ENCODE measurements at regions not wholly inside any gene's neighbourhood (a gene's known extent, or its start where the extent isn't known, plus 50 kb on each side); places are given as distances from the start of the nearest gene placed in this dataset.

DNA sequence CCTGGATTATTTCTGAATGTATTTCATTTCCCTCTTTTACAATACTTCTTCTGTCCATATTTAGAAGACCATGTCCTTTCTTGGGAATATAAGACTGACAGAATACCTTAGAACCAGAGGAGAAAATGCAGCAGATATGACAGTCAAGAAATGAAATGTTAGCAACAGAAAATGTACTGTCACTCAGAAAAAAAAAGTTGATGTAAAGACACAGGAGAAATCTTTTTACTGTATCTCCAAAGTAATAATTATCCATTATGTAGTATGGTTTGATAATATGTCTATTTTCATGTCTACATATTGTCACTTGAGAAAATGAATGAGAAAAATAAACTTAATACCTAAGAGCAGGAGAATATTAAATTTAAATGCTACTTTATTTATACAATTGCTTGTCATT lies 652.1 kb downstream of the GABRG2 start:
- CTCF ChIA-PET: no interaction called here
- POLR2A ChIA-PET: no interaction called here
- DNase-seq (ENCODE audit: extremely low spot score): no peak
- TF ChIP-seq, protein P1, sequence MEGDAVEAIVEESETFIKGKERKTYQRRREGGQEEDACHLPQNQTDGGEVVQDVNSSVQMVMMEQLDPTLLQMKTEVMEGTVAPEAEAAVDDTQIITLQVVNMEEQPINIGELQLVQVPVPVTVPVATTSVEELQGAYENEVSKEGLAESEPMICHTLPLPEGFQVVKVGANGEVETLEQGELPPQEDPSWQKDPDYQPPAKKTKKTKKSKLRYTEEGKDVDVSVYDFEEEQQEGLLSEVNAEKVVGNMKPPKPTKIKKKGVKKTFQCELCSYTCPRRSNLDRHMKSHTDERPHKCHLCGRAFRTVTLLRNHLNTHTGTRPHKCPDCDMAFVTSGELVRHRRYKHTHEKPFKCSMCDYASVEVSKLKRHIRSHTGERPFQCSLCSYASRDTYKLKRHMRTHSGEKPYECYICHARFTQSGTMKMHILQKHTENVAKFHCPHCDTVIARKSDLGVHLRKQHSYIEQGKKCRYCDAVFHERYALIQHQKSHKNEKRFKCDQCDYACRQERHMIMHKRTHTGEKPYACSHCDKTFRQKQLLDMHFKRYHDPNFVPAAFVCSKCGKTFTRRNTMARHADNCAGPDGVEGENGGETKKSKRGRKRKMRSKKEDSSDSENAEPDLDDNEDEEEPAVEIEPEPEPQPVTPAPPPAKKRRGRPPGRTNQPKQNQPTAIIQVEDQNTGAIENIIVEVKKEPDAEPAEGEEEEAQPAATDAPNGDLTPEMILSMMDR (IDR thresholded peaks at IDR 0.05; ENCODE audit: control extremely low read depth, extremely low read depth, low read depth, missing control alignments): no peak

DNA sequence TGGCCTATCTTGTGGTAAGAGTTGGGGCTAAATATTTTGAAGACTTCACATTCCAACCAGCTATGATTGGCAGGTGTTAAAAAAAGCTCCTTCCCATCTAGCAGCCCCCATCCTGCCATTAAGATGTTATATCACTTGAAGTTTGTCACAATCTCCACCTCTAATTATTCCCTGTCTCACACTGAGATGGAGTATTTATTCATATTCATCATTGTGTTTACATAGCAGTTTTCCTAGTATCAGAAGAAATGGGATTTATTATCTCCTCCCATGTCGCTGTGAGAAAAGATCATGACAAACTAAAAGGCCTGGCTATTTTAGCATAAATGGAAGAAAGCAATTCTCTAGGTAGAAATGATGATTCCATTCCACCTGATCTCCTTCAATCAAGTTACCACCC lies 653.6 kb downstream of the GABRG2 start:
- no peak for DNase-seq (ENCODE audit: extremely low spot score)
- ChIA-PET CTCF (no interaction called here), POLR2A (no interaction called here)
- TF ChIP-seq, protein P1 (IDR thresholded peaks at IDR 0.05; ENCODE audit: control extremely low read depth, extremely low read depth, low read depth, missing control alignments): no peak

DNA sequence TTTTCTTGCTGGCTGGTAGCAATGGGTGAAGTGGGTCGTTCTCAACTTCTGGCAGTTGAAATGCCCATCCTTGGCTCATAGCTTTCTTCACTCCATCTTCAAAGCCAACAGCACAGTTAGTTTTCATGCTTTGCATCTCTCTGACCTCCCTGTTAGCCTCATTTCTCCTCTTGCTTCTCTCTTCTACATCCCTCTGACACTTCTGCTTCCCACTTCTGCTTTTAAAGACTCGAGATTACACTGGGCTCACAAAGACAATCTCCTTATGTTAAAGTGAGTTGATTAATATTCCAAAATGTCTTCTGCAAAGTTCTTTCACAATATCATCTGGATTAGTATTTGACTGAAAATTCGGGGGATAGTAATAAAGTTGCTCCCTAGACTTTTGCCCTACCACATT lies 684.8 kb upstream of the CCNG1 start:
- no peak for DNase-seq (ENCODE audit: extremely low spot score)
- TF ChIP-seq, protein P1 (IDR thresholded peaks at IDR 0.05; ENCODE audit: control extremely low read depth, extremely low read depth, low read depth, missing control alignments): no peak
- POLR2A ChIA-PET: no interaction called here
- CTCF ChIA-PET: interaction anchor here (0.9 kb wide), 1 partner anchor 21 kb away, joined by 3 read pairs; no protein-coding TSS in a partner anchor

DNA sequence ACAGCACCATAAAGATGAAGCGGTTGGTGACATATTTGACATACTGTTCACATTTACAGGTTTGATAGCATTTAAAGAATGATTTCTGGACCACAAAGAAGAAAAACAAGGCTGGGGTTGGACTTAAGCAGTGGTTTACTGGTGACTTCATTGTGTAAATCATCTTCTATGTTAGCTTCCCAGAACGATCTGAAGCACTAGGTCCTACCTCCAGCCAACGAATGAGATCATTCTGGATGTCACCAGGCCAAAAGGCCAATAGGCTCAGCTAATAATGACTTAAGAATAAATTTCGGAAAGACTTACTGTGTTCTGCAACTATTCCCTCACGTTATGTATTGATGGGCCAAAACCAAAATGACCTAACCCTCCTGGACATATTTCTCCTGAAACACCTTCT lies 675.3 kb upstream of the CCNG1 start:
- ChIA-PET POLR2A (no interaction called here), CTCF (interaction anchor here (1.1 to 1.6 kb wide), 4 partner anchors 9 to 115 kb away, joined by 3 to 4 read pairs (median 3); no protein-coding TSS in a partner anchor)
- DNase-seq (ENCODE audit: extremely low spot score): no peak
- TF ChIP-seq, protein P1 (IDR thresholded peaks at IDR 0.05; ENCODE audit: control extremely low read depth, extremely low read depth, low read depth, missing control alignments): no peak

DNA sequence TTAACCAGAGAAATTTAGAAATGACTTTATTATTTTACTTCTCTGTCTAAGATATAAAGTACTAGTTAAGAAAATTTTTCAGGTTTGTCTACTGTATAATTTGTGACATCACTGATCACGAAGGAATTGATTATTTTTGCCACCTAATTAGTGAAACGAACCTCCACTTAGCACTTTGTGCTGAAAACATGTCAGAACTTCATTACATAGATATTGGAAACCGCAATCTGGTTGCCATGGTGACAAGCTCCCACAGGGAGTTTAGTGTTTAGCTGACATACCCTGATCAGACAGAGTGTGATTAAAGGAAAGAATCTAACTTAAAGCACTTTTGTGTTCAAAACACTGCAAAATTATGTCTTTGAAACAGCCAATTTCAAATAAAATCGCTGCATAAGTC lies 668.4 kb upstream of the CCNG1 start:
- TF ChIP-seq, protein P1 (IDR thresholded peaks at IDR 0.05; ENCODE audit: control extremely low read depth, extremely low read depth, low read depth, missing control alignments): no peak
- no peak for DNase-seq (ENCODE audit: extremely low spot score)
- CTCF ChIA-PET: no interaction called here
- POLR2A ChIA-PET: no interaction called here

DNA sequence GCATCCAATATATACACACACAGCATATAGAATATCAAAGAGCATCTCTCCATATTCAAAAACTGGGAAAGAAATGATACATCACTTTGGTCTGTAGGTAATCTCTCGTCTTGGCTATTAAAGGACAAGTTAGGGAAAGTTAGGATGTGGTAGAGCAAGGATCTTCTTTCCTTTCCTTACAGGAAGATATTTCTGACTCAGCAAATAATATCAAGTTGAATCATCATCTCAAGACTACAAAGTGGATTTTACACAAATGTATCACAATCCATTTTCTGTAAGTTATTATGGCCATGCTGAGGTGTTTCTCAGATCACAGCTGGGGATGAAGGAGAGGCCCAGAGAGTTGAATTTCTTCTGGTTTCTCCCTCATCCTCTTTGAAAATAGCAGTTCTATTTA lies 651.7 kb upstream of the CCNG1 start:
- DNase-seq (ENCODE audit: extremely low spot score): no peak
- TF ChIP-seq, protein P1 (IDR thresholded peaks at IDR 0.05; ENCODE audit: control extremely low read depth, extremely low read depth, low read depth, missing control alignments): no peak
- POLR2A ChIA-PET: no interaction called here
- CTCF ChIA-PET: interaction anchor here (1.3 to 1.7 kb wide), 3 partner anchors 14 to 23 kb away, joined by 3 to 4 read pairs (median 4); no protein-coding TSS in a partner anchor

DNA sequence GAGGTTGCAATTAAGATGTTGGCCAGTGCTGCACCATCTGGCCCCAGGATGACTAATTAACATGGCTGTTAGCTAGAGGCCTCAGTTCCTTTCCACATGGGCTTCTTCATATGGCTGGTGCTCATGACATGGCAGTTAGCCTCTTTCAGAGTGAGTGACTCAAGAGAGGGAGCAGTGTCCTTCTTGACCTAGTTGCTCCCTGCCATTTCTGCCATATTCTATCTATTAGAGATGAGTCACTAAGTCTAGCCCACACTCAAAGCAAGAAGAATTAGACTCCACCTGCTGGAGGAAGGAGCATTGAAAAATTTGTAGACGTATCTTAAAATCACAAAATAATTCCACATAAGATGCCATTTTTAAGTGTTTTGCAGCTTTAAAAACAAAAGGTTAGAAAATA lies 651.2 kb upstream of the CCNG1 start:
- CTCF ChIA-PET: interaction anchor here (0.9 to 1.7 kb wide), 4 partner anchors 10 to 23 kb away, joined by 3 to 4 read pairs (median 3); no protein-coding TSS in a partner anchor
- DNase-seq (ENCODE audit: extremely low spot score): no peak
- TF ChIP-seq, protein P1 (IDR thresholded peaks at IDR 0.05; ENCODE audit: control extremely low read depth, extremely low read depth, low read depth, missing control alignments): no peak
- POLR2A ChIA-PET: no interaction called here
